ENCODE measurements at regions not wholly inside any gene's neighbourhood (a gene's known extent, or its start where the extent isn't known, plus 50 kb on each side); places are given as distances from the start of the nearest gene placed in this dataset.

DNA sequence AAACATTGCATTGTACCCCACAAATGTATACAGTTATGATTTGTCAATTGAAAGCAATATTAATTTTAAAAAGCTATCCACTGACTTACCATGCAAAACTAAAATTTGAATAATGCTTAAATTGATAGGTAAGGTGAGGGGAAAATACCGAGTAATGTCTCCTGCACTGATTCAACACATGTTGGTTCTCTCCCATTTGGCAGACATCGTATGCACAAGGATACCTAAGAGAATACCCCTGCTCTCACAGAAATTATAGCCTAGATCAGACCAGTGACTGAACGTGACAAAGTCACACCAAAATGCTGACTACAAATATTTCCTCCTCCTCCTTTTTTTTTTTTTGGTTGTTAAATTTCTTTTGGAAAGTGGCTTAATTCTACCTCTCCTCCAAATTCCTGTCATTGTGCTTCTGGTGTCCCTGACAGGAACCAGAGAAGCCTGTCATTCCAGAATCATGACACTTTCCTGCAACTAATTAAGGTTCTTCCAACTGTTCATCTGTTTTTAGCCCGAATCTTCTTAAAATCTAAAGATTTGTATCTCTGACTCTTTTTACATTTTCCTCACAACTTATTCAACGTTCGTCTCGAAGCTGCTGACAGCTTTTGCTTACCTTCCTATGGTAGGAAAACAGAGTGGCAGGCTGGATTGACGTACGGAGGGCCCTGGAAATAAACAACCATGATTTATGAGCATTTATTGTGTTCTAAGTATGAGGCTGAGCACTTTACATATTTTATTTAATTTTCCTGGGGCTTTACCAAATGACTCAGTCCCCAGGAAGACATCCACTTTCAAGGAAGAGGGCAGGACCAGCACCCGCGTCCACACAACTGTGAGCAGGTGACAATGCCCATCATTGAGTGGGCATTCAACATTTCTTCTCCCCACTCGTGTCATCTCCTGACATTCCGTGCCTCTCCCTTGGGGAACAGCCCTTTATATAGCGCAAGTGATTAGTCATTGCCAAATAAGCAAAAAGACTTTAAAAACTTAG is 57.9 kb upstream of the KCNE2 start:
- no peak for TF ChIP-seq CTCF (IDR thresholded peaks at IDR 0.05)
- no peak for TF ChIP-seq POLR2A (IDR thresholded peaks at IDR 0.05)
- no peak overlapping the region for H3K4me3 ChIP-seq
- 87 to 93% methylated on average over 14 of the region's 14 CpGs for WGBS, 2 donors
- H3K4me1 ChIP-seq = no peaks in the 10 kb centered on the region
- no peak for DNase-seq
- H3K9me3 ChIP-seq = no peaks in the 10 kb centered on the region
- no peaks in the 10 kb centered on the region for H3K36me3 ChIP-seq (ENCODE audit: low read depth, missing control alignments)
- H3K27me3 ChIP-seq = no peaks in the 10 kb centered on the region
- no peak overlapping the region for H3K27ac ChIP-seq
- intact Hi-C loops (cut with DNase I; ENCODE audit: low total_unique reads) = no loop called here

- no peak overlapping the region for H3K27ac ChIP-seq
- H3K27me3 ChIP-seq = no peaks in the 10 kb centered on the region
- no peaks in the 10 kb centered on the region for H3K9me3 ChIP-seq
- H3K4me1 ChIP-seq = no peaks in the 10 kb centered on the region
- DNase-seq = no peak
- H3K36me3 ChIP-seq (ENCODE audit: low read depth, missing control alignments) = no peaks in the 10 kb centered on the region
- no peak overlapping the region for H3K4me3 ChIP-seq
- intact Hi-C loops (cut with DNase I; ENCODE audit: low total_unique reads) = no loop called here
- TF ChIP-seq CTCF (IDR thresholded peaks at IDR 0.05) (no peak), POLR2A (IDR thresholded peaks at IDR 0.05) (no peak)
- WGBS, 2 donors = 93 to 95% methylated on average over 4 to 5 of the region's 5 CpGs
These were observed 55.7 kb upstream of the KCNE2 start for GRCh38 chr21:34307991-34308532.

DNA sequence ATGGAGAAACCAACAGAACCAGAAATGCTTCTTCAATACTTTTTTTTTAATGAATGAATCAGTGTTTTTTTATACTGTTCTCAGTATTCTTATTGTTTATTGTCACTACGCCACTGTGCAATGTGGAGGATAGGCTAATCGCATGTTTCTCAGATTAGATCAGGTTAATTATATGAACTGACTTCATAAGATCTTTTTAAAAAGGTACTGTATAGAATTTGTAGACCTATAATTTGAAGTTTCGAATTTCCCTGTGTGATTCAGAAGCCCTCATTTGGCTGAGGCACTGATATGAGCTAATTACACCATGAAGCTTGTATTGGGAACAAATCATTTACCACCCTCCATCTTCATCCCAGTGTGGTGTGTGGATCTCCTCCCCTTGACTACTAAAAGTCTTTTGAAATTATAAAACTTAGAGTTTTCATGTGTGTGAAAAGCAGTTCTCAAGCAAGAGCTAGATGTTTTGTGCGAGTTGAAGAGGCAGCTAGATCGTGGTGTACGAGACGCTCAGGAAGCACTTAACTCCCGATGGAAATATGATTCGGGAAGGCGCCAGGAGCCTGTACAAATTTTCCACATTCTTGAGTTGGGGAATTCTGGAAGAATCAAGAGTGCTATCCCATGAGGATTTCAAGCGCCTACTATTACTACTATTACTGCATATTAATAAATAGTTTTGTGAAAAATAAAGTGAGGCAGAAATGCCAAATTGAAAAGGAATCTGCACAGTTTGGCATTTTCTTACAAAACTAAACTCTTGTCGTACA is 52.1 kb upstream of the KCNE2 start:
- 86% methylated on average over 12 of the region's 12 CpGs for WGBS, 2 donors
- TF ChIP-seq CTCF (IDR thresholded peaks at IDR 0.05) = no peak
- TF ChIP-seq POLR2A (IDR thresholded peaks at IDR 0.05) = no peak
- H3K9me3 ChIP-seq = no peaks in the 10 kb centered on the region
- H3K4me1 ChIP-seq = no peaks in the 10 kb centered on the region
- no peaks in the 10 kb centered on the region for H3K36me3 ChIP-seq (ENCODE audit: low read depth, missing control alignments)
- no peak overlapping the region for H3K27ac ChIP-seq
- H3K4me3 ChIP-seq = no peak overlapping the region
- intact Hi-C loops (cut with DNase I; ENCODE audit: low total_unique reads) = no loop called here
- no peak for DNase-seq
- no peaks in the 10 kb centered on the region for H3K27me3 ChIP-seq

DNA sequence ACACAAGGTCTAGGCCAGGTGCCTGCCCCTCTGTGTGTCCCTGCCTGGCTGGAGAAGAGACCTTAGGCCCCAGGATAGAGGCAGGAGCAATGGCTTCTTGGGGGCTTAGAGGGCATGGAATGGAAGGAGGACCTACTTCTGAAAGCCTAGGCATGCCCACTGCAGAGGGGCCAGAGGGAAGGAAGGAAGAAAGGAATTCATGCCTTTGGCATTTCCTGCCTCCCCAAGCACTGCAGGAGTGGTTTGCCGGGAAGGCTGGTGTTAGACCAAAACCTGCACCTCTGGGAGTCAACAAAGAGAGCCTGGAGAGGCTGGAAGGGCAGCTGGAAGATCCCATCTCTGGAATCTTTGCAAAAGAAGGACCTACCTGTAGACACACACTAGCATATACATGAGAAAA is 50.7 kb upstream of the KCNE2 start:
- no peak overlapping the region for H3K27ac ChIP-seq
- intact Hi-C loops (cut with DNase I; ENCODE audit: low total_unique reads) = no loop called here
- no peaks in the 10 kb centered on the region for H3K9me3 ChIP-seq
- no peak overlapping the region for H3K4me3 ChIP-seq
- DNase-seq = no peak
- 50 to 53% methylated on average over 1 of the region's 1 CpG for WGBS, 2 donors
- H3K36me3 ChIP-seq (ENCODE audit: low read depth, missing control alignments) = no peaks in the 10 kb centered on the region
- TF ChIP-seq POLR2A (IDR thresholded peaks at IDR 0.05) (no peak), CTCF (IDR thresholded peaks at IDR 0.05) (no peak)
- no peaks in the 10 kb centered on the region for H3K4me1 ChIP-seq
- no peaks in the 10 kb centered on the region for H3K27me3 ChIP-seq
